Stimulated activated naive B cell treated with anti-CD40 and anti-IgM and Interleukin-4, amounts not matched to agents 10 μg/mL and 1 μg/mL and 100 μg/mL, for 72 hours (primary cell): ENCODE measurements at regions not wholly inside any gene's neighbourhood (a gene's known extent, or its start where the extent isn't known, plus 50 kb on each side); places are given as distances from the start of the nearest gene placed in this dataset.
"Not testable (repeated sequence)": the region's sequence is repeated elsewhere in the genome, so short reads cannot be mapped to it uniquely, and the experiment has no call there.

Source experiments
- ATAC-seq, 2 donors: fragments of 150-1000 bp; cut with Tn5 transposase; replicated peaks; 2 replicates each; pipeline ENCODE4 v1.10.0; 2021; ENCODE audit warnings: moderate library complexity in 1 of 2
- DNase-seq: peaks from one replicate; pipeline ENCODE4 v3.0.0; 2021
- H3K27ac Mint-ChIP-seq: one replicate; pipeline ENCODE4 v1.8.0; 2022; ENCODE audit warnings: mild to moderate bottlenecking, mixed read lengths
- H3K27me3 Mint-ChIP-seq, 2 donors: one replicate each; pipeline ENCODE4 v1.8.0; 2022; ENCODE audit warnings: mixed read lengths in 2 of 2
- H3K36me3 Mint-ChIP-seq, 2 donors: one replicate each; pipeline ENCODE4 v1.8.0; 2022; ENCODE audit warnings: mixed read lengths in 2 of 2, mild to moderate bottlenecking in 1 of 2
- H3K4me1 Mint-ChIP-seq, 2 donors: one replicate each; pipeline ENCODE4 v1.8.0; 2022; ENCODE audit warnings: mixed read lengths in 2 of 2, mild to moderate bottlenecking in 1 of 2
- H3K4me3 Mint-ChIP-seq, 2 donors: one replicate each; pipeline ENCODE4 v1.8.0; 2022; ENCODE audit warnings: mild to moderate bottlenecking in 2 of 2, mixed read lengths in 2 of 2, moderate library complexity in 1 of 2
- H3K9me3 Mint-ChIP-seq, 2 donors: one replicate each; pipeline ENCODE4 v1.8.0; 2022; ENCODE audit warnings: mixed read lengths in 2 of 2, mild to moderate bottlenecking in 1 of 2

GRCh38 chr22:42190274-42190673, 59.7 kb upstream of the CYP2D6 start:
- Mint-ChIP-seq H3K27me3 (no peaks in the 10 kb centered on the region), H3K9me3 (no peaks in the 10 kb centered on the region), H3K27ac (no peak overlapping the region), H3K4me1 (peaks cover 40 to 72% of the 10 kb centered on the region in 2 donors), H3K36me3 (peaks cover 4 to 8% of the 10 kb centered on the region in 2 donors), H3K4me3 (no peak overlapping the region)
- no peak for DNase-seq
- ATAC-seq = no peak

GRCh38 chr22:42189761-42190160, 59.2 kb upstream of the CYP2D6 start:
- Mint-ChIP-seq H3K36me3 (peaks cover 4 to 8% of the 10 kb centered on the region in 2 donors), H3K4me1 (peaks cover 37 to 67% of the 10 kb centered on the region in 2 donors), H3K27ac (no peak overlapping the region), H3K27me3 (no peaks in the 10 kb centered on the region), H3K9me3 (no peaks in the 10 kb centered on the region), H3K4me3 (no peak overlapping the region)
- ATAC-seq (no peak), DNase-seq (no peak)

DNA sequence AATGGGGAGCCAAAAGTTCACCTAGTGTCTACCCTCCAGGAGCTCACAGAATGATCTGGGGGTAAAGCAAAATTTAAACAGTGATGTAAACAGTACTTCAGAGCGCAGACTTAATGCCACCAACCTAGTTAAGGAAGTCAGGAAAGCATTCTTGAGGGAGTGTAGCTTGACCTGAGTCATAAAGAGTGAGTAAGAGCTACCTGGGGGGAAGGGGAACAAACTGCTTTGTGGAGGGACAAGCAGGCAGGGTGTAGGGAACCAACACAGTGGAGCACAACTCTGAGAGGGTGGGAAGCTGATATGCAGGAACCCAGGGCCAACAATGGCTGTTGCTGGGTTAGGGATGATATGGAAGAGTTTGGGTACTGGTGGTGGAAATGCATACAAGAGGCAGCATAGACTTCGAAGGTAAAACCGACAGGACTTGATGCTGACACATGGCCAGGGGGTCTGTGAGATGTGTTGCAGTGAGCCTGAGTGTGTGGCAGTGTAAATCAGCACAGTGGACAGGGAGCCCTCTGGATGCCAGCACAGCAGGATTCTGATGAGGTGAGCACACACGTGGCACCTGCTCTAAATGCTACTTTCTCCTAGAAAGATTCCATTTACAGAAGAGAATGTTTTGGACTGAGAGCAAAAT, 58.3 kb upstream of the CYP2D6 start:
- Mint-ChIP-seq H3K36me3 (peaks cover 4 to 8% of the 10 kb centered on the region in 2 donors), H3K27me3 (no peaks in the 10 kb centered on the region), H3K27ac (no peak overlapping the region), H3K4me3 (no peak overlapping the region), H3K9me3 (no peaks in the 10 kb centered on the region), H3K4me1 (peaks cover 33 to 62% of the 10 kb centered on the region in 2 donors)
- no peak for ATAC-seq
- DNase-seq = no peak

DNA sequence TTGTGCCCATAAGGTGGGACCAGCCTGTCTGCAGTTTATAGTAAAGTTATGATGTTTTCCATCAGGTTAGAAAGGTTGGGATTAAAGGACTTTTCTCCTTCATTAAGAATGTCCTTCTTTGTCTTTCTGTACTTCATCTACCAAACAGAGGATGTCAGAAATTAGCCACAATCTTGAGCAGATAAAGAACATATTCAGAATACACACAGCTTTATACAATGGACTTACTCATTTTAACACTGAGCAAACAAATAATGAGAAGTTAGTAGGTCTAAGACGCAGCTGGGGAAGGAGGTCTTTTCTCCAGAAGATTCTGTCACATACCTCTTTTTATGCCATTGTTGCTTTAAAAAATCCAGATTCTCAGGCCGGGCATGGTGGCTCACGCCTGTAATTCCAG, 57.0 kb upstream of the CYP2D6 start:
- peak overlapping the region; percentile 20 for H3K27ac Mint-ChIP-seq
- no peaks in the 10 kb centered on the region for H3K9me3 Mint-ChIP-seq
- DNase-seq (no peak), ATAC-seq (no peak)
- no peak overlapping the region for H3K4me3 Mint-ChIP-seq
- no peaks in the 10 kb centered on the region for H3K27me3 Mint-ChIP-seq
- peaks cover 32 to 62% of the 10 kb centered on the region in 2 donors for H3K4me1 Mint-ChIP-seq
- H3K36me3 Mint-ChIP-seq = peaks cover 4 to 11% of the 10 kb centered on the region in 2 donors

DNA sequence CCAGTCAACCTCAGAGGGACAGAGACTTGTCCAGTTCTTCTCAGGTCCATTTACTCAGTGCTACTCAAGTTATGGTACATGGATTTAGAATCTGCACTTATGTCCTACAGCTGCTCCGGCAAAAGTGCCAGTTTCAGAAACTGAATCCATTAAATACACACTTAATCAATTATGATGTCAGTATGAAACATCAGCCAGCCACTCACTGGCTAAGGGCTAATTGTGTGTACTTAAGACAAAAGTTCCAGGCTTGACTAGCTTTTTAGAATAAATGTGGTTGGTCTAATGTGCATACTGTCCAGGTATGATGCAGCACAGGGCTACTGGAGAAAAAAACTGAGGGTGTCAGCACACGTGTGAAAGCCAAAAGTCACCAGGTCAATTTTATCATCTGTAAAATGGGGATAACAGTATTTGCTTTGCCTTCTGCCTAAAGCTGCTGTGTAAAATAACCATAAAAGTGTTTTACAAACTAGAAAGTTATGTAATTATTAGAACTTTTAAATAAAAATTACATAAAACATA, 55.4 kb upstream of the CYP2D6 start:
- DNase-seq (no peak), ATAC-seq (no peak)
- H3K4me3 Mint-ChIP-seq = no peak overlapping the region
- peaks cover 4 to 11% of the 10 kb centered on the region in 2 donors for H3K36me3 Mint-ChIP-seq
- H3K27ac Mint-ChIP-seq = no peak overlapping the region
- H3K4me1 Mint-ChIP-seq = peaks cover 27 to 53% of the 10 kb centered on the region in 2 donors
- no peaks in the 10 kb centered on the region for H3K27me3 Mint-ChIP-seq
- H3K9me3 Mint-ChIP-seq = no peaks in the 10 kb centered on the region

DNA sequence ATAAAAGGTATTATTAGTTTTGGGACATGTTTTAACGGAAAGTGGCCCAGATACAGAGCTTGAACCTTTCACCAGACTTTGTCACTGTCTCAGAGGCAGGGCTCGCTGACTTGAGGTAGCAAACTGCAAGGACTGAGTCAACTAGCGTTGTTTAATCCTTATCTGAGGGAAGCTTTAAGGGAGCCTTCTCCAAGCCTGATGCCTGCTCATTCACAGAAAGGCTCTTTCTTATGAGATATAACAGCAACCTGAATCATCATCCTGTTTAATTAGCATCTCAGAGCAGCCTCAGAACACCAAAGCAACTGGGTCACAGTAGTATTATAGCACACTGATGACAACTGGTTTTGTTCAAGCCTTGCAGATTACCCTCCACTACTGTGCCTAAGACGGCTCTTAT, 54.2 kb upstream of the CYP2D6 start:
- H3K27ac Mint-ChIP-seq = no peak overlapping the region
- peaks cover 24 to 59% of the 10 kb centered on the region in 2 donors for H3K4me1 Mint-ChIP-seq
- DNase-seq (no peak), ATAC-seq (no peak)
- peaks cover 4 to 11% of the 10 kb centered on the region in 2 donors for H3K36me3 Mint-ChIP-seq
- no peak overlapping the region for H3K4me3 Mint-ChIP-seq
- H3K9me3 Mint-ChIP-seq = no peaks in the 10 kb centered on the region
- H3K27me3 Mint-ChIP-seq = no peaks in the 10 kb centered on the region

GRCh38 chr22:42183461-42184059, 53.0 kb upstream of the CYP2D6 start:
- DNase-seq, H3K4me3 Mint-ChIP-seq, H3K27me3 Mint-ChIP-seq, H3K9me3 Mint-ChIP-seq: not testable (repeated sequence)
- ATAC-seq = peak; percentile 25 to 73
- peak overlapping the region; percentile 69 for H3K27ac Mint-ChIP-seq
- H3K4me1 Mint-ChIP-seq = peaks cover 23 to 62% of the 10 kb centered on the region in 2 donors
- peaks cover 6 to 12% of the 10 kb centered on the region in 2 donors for H3K36me3 Mint-ChIP-seq

DNA sequence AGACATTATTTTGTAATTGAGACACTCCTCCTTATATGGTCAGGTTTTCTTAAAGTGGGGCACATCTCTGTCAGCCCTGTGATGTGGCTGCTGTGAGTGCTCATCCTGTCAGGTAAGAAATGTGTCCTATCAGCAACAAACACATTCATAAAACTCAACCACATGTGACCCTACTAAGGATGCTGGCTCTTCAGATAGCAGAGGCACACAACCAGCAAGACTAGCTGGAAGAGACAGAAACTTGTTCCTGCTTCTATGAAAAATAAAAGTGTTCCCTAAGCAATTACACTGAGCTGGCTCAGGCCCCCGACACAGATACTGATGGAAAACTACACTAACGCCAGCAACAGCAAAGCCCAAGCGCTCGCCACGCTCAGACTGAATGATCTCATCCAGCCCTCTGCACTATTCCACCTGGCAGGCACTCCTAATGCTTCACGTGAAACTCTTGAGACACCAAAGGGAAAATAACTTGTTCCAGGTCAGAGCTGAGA, 49.8 kb upstream of the CYP2D6 start:
- Mint-ChIP-seq H3K36me3 (peaks cover 17 to 34% of the 10 kb centered on the region in 2 donors), H3K4me1 (peaks cover 21 to 40% of the 10 kb centered on the region in 2 donors), H3K9me3 (no peaks in the 10 kb centered on the region), H3K27me3 (no peaks in the 10 kb centered on the region), H3K27ac (peak overlapping the region; percentile 14), H3K4me3 (no peak overlapping the region)
- DNase-seq = no peak
- no peak for ATAC-seq
